IPS-NIHi7 (cell line): ENCODE measurements at regions not wholly inside any gene's neighbourhood (a gene's known extent, or its start where the extent isn't known, plus 50 kb on each side); places are given as distances from the start of the nearest gene placed in this dataset.

ENCODE experiments used
- DNase-seq: peaks from one replicate; pipeline ENCODE4 v3.0.0; 2012; ENCODE audit warnings: mixed read lengths; ENCODE audit errors: extremely low spot score

GRCh38 chr16:65445313-65446260, 323.7 kb upstream of the CDH11 start:
- DNase-seq = no peak

GRCh38 chr16:65441501-65441900, 319.6 kb upstream of the CDH11 start:
- no peak for DNase-seq

- peak; percentile 30 for DNase-seq
Observed at GRCh38 chr16:65429504-65430181, 307.8 kb upstream of the CDH11 start.

GRCh38 chr16:65426484-65426883, 304.6 kb upstream of the CDH11 start:
- DNase-seq = no peak

- no peak for DNase-seq
Observed at GRCh38 chr16:65422934-65423333, 301.1 kb upstream of the CDH11 start.

GRCh38 chr16:65421596-65421995, 299.7 kb upstream of the CDH11 start:
- no peak for DNase-seq

- no peak for DNase-seq
Observed at GRCh38 chr16:65418435-65418834, 296.6 kb upstream of the CDH11 start.

GRCh38 chr16:65415460-65415859, 293.6 kb upstream of the CDH11 start:
- DNase-seq = no peak

- DNase-seq = no peak
Observed at GRCh38 chr16:65414284-65414984, 292.6 kb upstream of the CDH11 start.

- DNase-seq = no peak
Observed at GRCh38 chr16:65413861-65414260, 292.0 kb upstream of the CDH11 start.

GRCh38 chr16:65410801-65411200, 288.9 kb upstream of the CDH11 start:
- DNase-seq = no peak

GRCh38 chr16:65409510-65409909, 287.6 kb upstream of the CDH11 start:
- no peak for DNase-seq

GRCh38 chr16:65406933-65407332, 285.1 kb upstream of the CDH11 start:
- DNase-seq = no peak

GRCh38 chr16:65406116-65406515, 284.3 kb upstream of the CDH11 start:
- no peak for DNase-seq

- no peak for DNase-seq
Observed at GRCh38 chr16:65394281-65394680, 272.4 kb upstream of the CDH11 start.

- DNase-seq = no peak
Observed at GRCh38 chr16:65392806-65393565, 271.1 kb upstream of the CDH11 start.

GRCh38 chr16:65388592-65388991, 266.7 kb upstream of the CDH11 start:
- DNase-seq = no peak

GRCh38 chr16:65386672-65387071, 264.8 kb upstream of the CDH11 start:
- no peak for DNase-seq

- no peak for DNase-seq
Observed at GRCh38 chr16:65384441-65384840, 262.6 kb upstream of the CDH11 start.

- DNase-seq = no peak
Observed at GRCh38 chr16:65377195-65377594, 255.3 kb upstream of the CDH11 start.

GRCh38 chr16:65376601-65377000, 254.7 kb upstream of the CDH11 start:
- DNase-seq = no peak

GRCh38 chr16:65375651-65376050, 253.8 kb upstream of the CDH11 start:
- DNase-seq = no peak
